Loucy (cell line): ENCODE measurements at regions not wholly inside any gene's neighbourhood (a gene's known extent, or its start where the extent isn't known, plus 50 kb on each side); places are given as distances from the start of the nearest gene placed in this dataset.

ENCODE experiments used
- H2AFZ ChIP-seq: fragments of 200-600 bp; sonication (generic); 2 replicates; pipeline ENCODE4 v1.6.0; 2016; ENCODE audit warnings: antibody characterized with exemption, mild to moderate bottlenecking, low read length, moderate library complexity
- H3F3A ChIP-seq: fragments of 200-600 bp; 2 replicates; pipeline ENCODE4 v1.6.0; 2016; ENCODE audit warnings: antibody characterized with exemption, low read depth, mild to moderate bottlenecking
- H3K27me3 ChIP-seq: fragments of 200-600 bp; sonication (generic); 2 replicates; pipeline ENCODE4 v1.6.1; 2014; ENCODE audit warnings: low read length, mild to moderate bottlenecking; ENCODE audit not compliant: insufficient read depth, poor library complexity, severe bottlenecking
- H3K36me3 ChIP-seq: fragments of 200-600 bp; sonication (generic); 2 replicates; pipeline ENCODE4 v1.6.1; 2016; ENCODE audit warnings: low read length; ENCODE audit not compliant: insufficient read depth
- H3K4me1 ChIP-seq: fragments of 200-600 bp; sonication (generic); 2 replicates; pipeline ENCODE4 v1.5.1; 2014; ENCODE audit warnings: low read length, mild to moderate bottlenecking; ENCODE audit not compliant: insufficient read depth, poor library complexity, severe bottlenecking
- H3K4me2 ChIP-seq: fragments of 200-600 bp; sonication (generic); 2 replicates; pipeline ENCODE4 v1.6.0; 2014; ENCODE audit warnings: antibody characterized with exemption, low read length, low read depth, mild to moderate bottlenecking; ENCODE audit not compliant: poor library complexity, severe bottlenecking
- H3K4me3 ChIP-seq: fragments of 200-600 bp; sonication (generic); 2 replicates; pipeline ENCODE4 v1.5.1; 2014; ENCODE audit warnings: low read length, mild to moderate bottlenecking, mixed read lengths; ENCODE audit not compliant: poor library complexity, severe bottlenecking
- H3K79me2 ChIP-seq: fragments of 200-600 bp; sonication (generic); 2 replicates; pipeline ENCODE4 v1.6.1; 2014; ENCODE audit warnings: low read length; ENCODE audit not compliant: insufficient read depth
- H3K9ac ChIP-seq: fragments of 200-600 bp; sonication (generic); 2 replicates; pipeline ENCODE4 v1.6.0; 2014; ENCODE audit warnings: mild to moderate bottlenecking, low read depth, low read length, moderate library complexity; ENCODE audit not compliant: poor library complexity, severe bottlenecking
- H3K9me2 ChIP-seq: fragments of 200-600 bp; sonication (generic); replicated peaks from 2 replicates; pipeline ENCODE4 v1.6.1; 2016; ENCODE audit warnings: low read depth, low read length, mixed read lengths
- H3K9me3 ChIP-seq: fragments of 200-600 bp; sonication (generic); 2 replicates; pipeline ENCODE4 v1.6.1; 2014; ENCODE audit warnings: mild to moderate bottlenecking, antibody characterized with exemption, low read length, low read depth; ENCODE audit not compliant: insufficient read depth
- H4K20me1 ChIP-seq: fragments of 200-600 bp; sonication (generic); 2 replicates; pipeline ENCODE4 v1.6.0; 2014; ENCODE audit warnings: antibody characterized with exemption, low read length, mild to moderate bottlenecking; ENCODE audit not compliant: insufficient read depth, poor library complexity, severe bottlenecking
- CTCF ChIP-seq: fragments of 200-600 bp; sonication (generic); conservative IDR thresholded peaks from 2 replicates; pipeline ENCODE4 v1.5.1; 2014; ENCODE audit warnings: mild to moderate bottlenecking, antibody characterized with exemption, low read length
- EZH2phosphoT487 ChIP-seq: fragments of 200-600 bp; IDR thresholded peaks from 2 replicates; pipeline ENCODE4 v1.6.1; 2018; ENCODE audit warnings: antibody characterized with exemption, mild to moderate bottlenecking, moderate library complexity, borderline replicate concordance

GRCh38 chr10:55062349-55062748 lies 261.3 kb upstream of the PCDH15 start:
- H3K9me2 ChIP-seq: no peaks in the 10 kb centered on the region
- TF ChIP-seq CTCF (no peak), EZH2phosphoT487 (no peak)
- H3K4me1 ChIP-seq: no peaks in the 10 kb centered on the region
- no peak overlapping the region for H3K9ac ChIP-seq
- no peaks in the 10 kb centered on the region for H3F3A ChIP-seq
- no peaks in the 10 kb centered on the region for H3K79me2 ChIP-seq
- H2AFZ ChIP-seq: no peak overlapping the region
- no peaks in the 10 kb centered on the region for H4K20me1 ChIP-seq
- H3K4me3 ChIP-seq: no peak overlapping the region
- no peaks in the 10 kb centered on the region for H3K36me3 ChIP-seq
- no peaks in the 10 kb centered on the region for H3K27me3 ChIP-seq
- H3K9me3 ChIP-seq: no peaks in the 10 kb centered on the region
- no peak overlapping the region for H3K4me2 ChIP-seq

GRCh38 chr10:55058800-55059199 lies 257.8 kb upstream of the PCDH15 start:
- no peak for TF ChIP-seq CTCF
- TF ChIP-seq EZH2phosphoT487: no peak
- H4K20me1 ChIP-seq: no peaks in the 10 kb centered on the region
- H3K79me2 ChIP-seq: no peaks in the 10 kb centered on the region
- no peaks in the 10 kb centered on the region for H3K36me3 ChIP-seq
- H3K9me2 ChIP-seq: no peaks in the 10 kb centered on the region
- H3K4me1 ChIP-seq: no peaks in the 10 kb centered on the region
- H3K4me3 ChIP-seq: no peak overlapping the region
- no peaks in the 10 kb centered on the region for H3F3A ChIP-seq
- no peak overlapping the region for H3K4me2 ChIP-seq
- H3K27me3 ChIP-seq: no peaks in the 10 kb centered on the region
- no peaks in the 10 kb centered on the region for H3K9me3 ChIP-seq
- no peak overlapping the region for H3K9ac ChIP-seq
- no peak overlapping the region for H2AFZ ChIP-seq

- Histone ChIP-seq H3K9ac (no peak overlapping the region), H2AFZ (no peak overlapping the region), H3K36me3 (no peaks in the 10 kb centered on the region), H3K9me3 (no peaks in the 10 kb centered on the region), H3K4me1 (no peaks in the 10 kb centered on the region), H3K79me2 (no peaks in the 10 kb centered on the region), H3K4me3 (no peak overlapping the region), H3K27me3 (no peaks in the 10 kb centered on the region), H4K20me1 (no peaks in the 10 kb centered on the region), H3K9me2 (no peaks in the 10 kb centered on the region), H3K4me2 (no peak overlapping the region), H3F3A (no peaks in the 10 kb centered on the region)
- TF ChIP-seq EZH2phosphoT487: no peak
Observed at GRCh38 chr10:55051515-55051914, 250.5 kb upstream of the PCDH15 start.

- H3K9me2 ChIP-seq: no peaks in the 10 kb centered on the region
- no peaks in the 10 kb centered on the region for H3K9me3 ChIP-seq
- TF ChIP-seq EZH2phosphoT487 (no peak), CTCF (no peak)
- H3K27me3 ChIP-seq: no peaks in the 10 kb centered on the region
- no peaks in the 10 kb centered on the region for H3K4me1 ChIP-seq
- H2AFZ ChIP-seq: no peak overlapping the region
- no peaks in the 10 kb centered on the region for H3K79me2 ChIP-seq
- no peak overlapping the region for H3K4me2 ChIP-seq
- H3F3A ChIP-seq: no peaks in the 10 kb centered on the region
- no peaks in the 10 kb centered on the region for H4K20me1 ChIP-seq
- no peak overlapping the region for H3K9ac ChIP-seq
- no peaks in the 10 kb centered on the region for H3K36me3 ChIP-seq
- H3K4me3 ChIP-seq: no peak overlapping the region
Observed at GRCh38 chr10:55048830-55049498, 247.9 kb upstream of the PCDH15 start.
